ENCODE measurements at regions not wholly inside any gene's neighbourhood (a gene's known extent, or its start where the extent isn't known, plus 50 kb on each side); places are given as distances from the start of the nearest gene placed in this dataset.
"Not testable (repeated sequence)": the region's sequence is repeated elsewhere in the genome, so short reads cannot be mapped to it uniquely, and the experiment has no call there.

- no peak for ATAC-seq (replicated peaks; ENCODE audit: extremely low read depth, poor library complexity, severe bottlenecking)
- peaks cover 19% of the 10 kb centered on the region for H3K9me3 Mint-ChIP-seq
- no peaks in the 10 kb centered on the region for H3K27me3 Mint-ChIP-seq
- no peak overlapping the region for H3K4me3 Mint-ChIP-seq
- H3K27ac Mint-ChIP-seq (ENCODE audit: low read depth): no peak overlapping the region
- H3K36me3 Mint-ChIP-seq (ENCODE audit: insufficient read depth): peaks cover 2% of the 10 kb centered on the region
- DNase-seq (ENCODE audit: low spot score in 2 of 2): no peak
- no peaks in the 10 kb centered on the region for H3K4me1 Mint-ChIP-seq
These were observed 160.2 kb upstream of the ZC4H2 start for GRCh38 chrX:65136424-65136823.

- no peaks in the 10 kb centered on the region for H3K27me3 Mint-ChIP-seq
- peaks cover 5% of the 10 kb centered on the region for H3K4me1 Mint-ChIP-seq
- H3K27ac Mint-ChIP-seq (ENCODE audit: low read depth): no peak overlapping the region
- H3K4me3 Mint-ChIP-seq: no peak overlapping the region
- no peak for ATAC-seq (replicated peaks; ENCODE audit: extremely low read depth, poor library complexity, severe bottlenecking)
- peaks cover 2% of the 10 kb centered on the region for H3K36me3 Mint-ChIP-seq (ENCODE audit: insufficient read depth)
- no peak for DNase-seq (ENCODE audit: low spot score in 2 of 2)
- H3K9me3 Mint-ChIP-seq: peaks cover 38% of the 10 kb centered on the region
These were observed 151.6 kb upstream of the ZC4H2 start for GRCh38 chrX:65127842-65128241.

GRCh38 chrX:65098851-65099250 is 122.6 kb upstream of the ZC4H2 start:
- H3K27ac Mint-ChIP-seq (ENCODE audit: low read depth): no peak overlapping the region
- no peaks in the 10 kb centered on the region for H3K4me1 Mint-ChIP-seq
- H3K4me3 Mint-ChIP-seq: no peak overlapping the region
- H3K9me3 Mint-ChIP-seq: peaks cover 19% of the 10 kb centered on the region
- no peaks in the 10 kb centered on the region for H3K27me3 Mint-ChIP-seq
- ATAC-seq (replicated peaks; ENCODE audit: extremely low read depth, poor library complexity, severe bottlenecking): no peak
- DNase-seq (ENCODE audit: low spot score in 2 of 2): no peak
- peaks cover 2% of the 10 kb centered on the region for H3K36me3 Mint-ChIP-seq (ENCODE audit: insufficient read depth)

- H3K27me3 Mint-ChIP-seq: no peaks in the 10 kb centered on the region
- H3K4me1 Mint-ChIP-seq: no peaks in the 10 kb centered on the region
- DNase-seq (ENCODE audit: low spot score in 2 of 2): no peak
- no peak for ATAC-seq (replicated peaks; ENCODE audit: extremely low read depth, poor library complexity, severe bottlenecking)
- peaks cover 2% of the 10 kb centered on the region for H3K36me3 Mint-ChIP-seq (ENCODE audit: insufficient read depth)
- no peak overlapping the region for H3K4me3 Mint-ChIP-seq
- peaks cover 11% of the 10 kb centered on the region for H3K9me3 Mint-ChIP-seq
- H3K27ac Mint-ChIP-seq (ENCODE audit: low read depth): no peak overlapping the region
These were observed 117.4 kb upstream of the ZC4H2 start for GRCh38 chrX:65093658-65094057.

- Mint-ChIP-seq H3K9me3 (peaks cover 10% of the 10 kb centered on the region), H3K4me1 (no peaks in the 10 kb centered on the region), H3K27ac (ENCODE audit: low read depth) (no peak overlapping the region), H3K27me3 (no peaks in the 10 kb centered on the region), H3K36me3 (ENCODE audit: insufficient read depth) (peaks cover 15% of the 10 kb centered on the region), H3K4me3 (no peak overlapping the region)
- ATAC-seq (replicated peaks; ENCODE audit: extremely low read depth, poor library complexity, severe bottlenecking): no peak
- no peak for DNase-seq (ENCODE audit: low spot score in 2 of 2)
These were observed 97.0 kb upstream of the ZC4H2 start for GRCh38 chrX:65073233-65073632.

- no peaks in the 10 kb centered on the region for H3K27me3 Mint-ChIP-seq
- no peak overlapping the region for H3K27ac Mint-ChIP-seq (ENCODE audit: low read depth)
- H3K4me1 Mint-ChIP-seq: no peaks in the 10 kb centered on the region
- H3K4me3 Mint-ChIP-seq: no peak overlapping the region
- peaks cover 18% of the 10 kb centered on the region for H3K36me3 Mint-ChIP-seq (ENCODE audit: insufficient read depth)
- ATAC-seq (replicated peaks; ENCODE audit: extremely low read depth, poor library complexity, severe bottlenecking): no peak
- no peak for DNase-seq (ENCODE audit: low spot score in 2 of 2)
- peaks cover 7% of the 10 kb centered on the region for H3K9me3 Mint-ChIP-seq
These were observed 96.3 kb upstream of the ZC4H2 start for GRCh38 chrX:65072590-65072989.

GRCh38 chrX:65058626-65059025 is 82.4 kb upstream of the ZC4H2 start:
- H3K36me3 Mint-ChIP-seq (ENCODE audit: insufficient read depth); H3K4me3 Mint-ChIP-seq; H3K27ac Mint-ChIP-seq (ENCODE audit: low read depth); DNase-seq (ENCODE audit: low spot score in 2 of 2); ATAC-seq (replicated peaks; ENCODE audit: extremely low read depth, poor library complexity, severe bottlenecking); H3K4me1 Mint-ChIP-seq; H3K27me3 Mint-ChIP-seq; H3K9me3 Mint-ChIP-seq: not testable (repeated sequence)

GRCh38 chrX:65045001-65045400 is 68.8 kb upstream of the ZC4H2 start:
- H3K36me3 Mint-ChIP-seq (ENCODE audit: insufficient read depth): no peaks in the 10 kb centered on the region
- peaks cover 11% of the 10 kb centered on the region for H3K4me1 Mint-ChIP-seq
- H3K27me3 Mint-ChIP-seq: no peaks in the 10 kb centered on the region
- H3K27ac Mint-ChIP-seq (ENCODE audit: low read depth): no peak overlapping the region
- H3K4me3 Mint-ChIP-seq: no peak overlapping the region
- DNase-seq (ENCODE audit: low spot score in 2 of 2) (no peak), ATAC-seq (replicated peaks; ENCODE audit: extremely low read depth, poor library complexity, severe bottlenecking) (no peak)
- H3K9me3 Mint-ChIP-seq: no peaks in the 10 kb centered on the region

GRCh38 chrX:65035446-65035770 is 59.2 kb upstream of the ZC4H2 start:
- H3K9me3 Mint-ChIP-seq: no peaks in the 10 kb centered on the region
- peak; percentile 32 for ATAC-seq (replicated peaks; ENCODE audit: extremely low read depth, poor library complexity, severe bottlenecking)
- DNase-seq (ENCODE audit: low spot score in 2 of 2): no peak
- peak overlapping the region; percentile 98 for H3K27ac Mint-ChIP-seq (ENCODE audit: low read depth)
- peaks cover 11% of the 10 kb centered on the region for H3K4me1 Mint-ChIP-seq
- H3K36me3 Mint-ChIP-seq (ENCODE audit: insufficient read depth): peaks cover 13% of the 10 kb centered on the region
- peak overlapping the region; percentile 87 for H3K4me3 Mint-ChIP-seq
- H3K27me3 Mint-ChIP-seq: no peaks in the 10 kb centered on the region

- ATAC-seq (replicated peaks; ENCODE audit: extremely low read depth, poor library complexity, severe bottlenecking) (peak; percentile 92), DNase-seq (ENCODE audit: low spot score in 2 of 2) (peak; percentile 33 to 64)
- Mint-ChIP-seq H3K27me3 (no peaks in the 10 kb centered on the region), H3K27ac (ENCODE audit: low read depth) (peak within 1 kb of the TSS; percentile 98), H3K9me3 (no peaks in the 10 kb centered on the region), H3K4me1 (peaks cover 11% of the 10 kb centered on the region), H3K36me3 (ENCODE audit: insufficient read depth) (peaks cover 13% of the 10 kb centered on the region), H3K4me3 (peak within 1 kb of the TSS; percentile 87)
These were observed 58.6 kb upstream of the ZC4H2 start, which contains the start of gene ZC3H12B for GRCh38 chrX:65034668-65035445. Gene ZC3H12B (plus strand): TSS chrX:65034826.

GRCh38 chrX:65034292-65034667 is 58.0 kb upstream of the ZC4H2 start:
- H3K27me3 Mint-ChIP-seq: no peaks in the 10 kb centered on the region
- DNase-seq (ENCODE audit: low spot score in 2 of 2) (no peak), ATAC-seq (replicated peaks; ENCODE audit: extremely low read depth, poor library complexity, severe bottlenecking) (no peak)
- peaks cover 13% of the 10 kb centered on the region for H3K36me3 Mint-ChIP-seq (ENCODE audit: insufficient read depth)
- peak overlapping the region; percentile 87 for H3K4me3 Mint-ChIP-seq
- H3K9me3 Mint-ChIP-seq: no peaks in the 10 kb centered on the region
- peak overlapping the region; percentile 98 for H3K27ac Mint-ChIP-seq (ENCODE audit: low read depth)
- peaks cover 11% of the 10 kb centered on the region for H3K4me1 Mint-ChIP-seq

Measured in central memory CD8-positive, alpha-beta T cell (primary cell).